HCT116 (cell line): ENCODE measurements at regions not wholly inside any gene's neighbourhood (a gene's known extent, or its start where the extent isn't known, plus 50 kb on each side); places are given as distances from the start of the nearest gene placed in this dataset.

ENCODE experiments used
- ATAC-seq: fragments of 200-7000 bp; cut with Tn5 transposase; 2 replicates; pipeline ENCODE4 v1.9.1; 2020; ENCODE audit warnings: mild to moderate bottlenecking, moderate library complexity
- BruUV-seq: library from RNA; stranded (reverse); fragments of 400-500 nt; replicated peaks from 2 replicates; lab custom pipeline; 2021; lab: Mats Ljungman, UMichigan
- CTCF ChIA-PET: fragments of 300-600 bp; sonication (Branson Sonifier 250); formaldehyde crosslinking; loops from one replicate; lab custom pipeline; 2021; ENCODE audit warnings: antibody characterized with exemption; lab: Charles Lee
- POLR2A ChIA-PET: fragments of 300-600, 350-600 bp; sonication (Branson Sonifier 250); formaldehyde crosslinking; loops from one replicate; lab custom pipeline; 2021; ENCODE audit warnings: antibody characterized with exemption; lab: Charles Lee
- RAD21 ChIA-PET, 2 experiments: fragments of 300-600 bp; sonication (Branson Sonifier 250); formaldehyde crosslinking; loops; one replicate each; lab custom pipeline; 2023; ENCODE audit warnings: low total read pairs in 2 of 2; ENCODE audit not compliant: uncharacterized antibody in 2 of 2, unreplicated experiment in 2 of 2, low non-redundant PET in 1 of 2; lab: Charles Lee
- DNase-seq: peaks from one replicate; pipeline ENCODE4 v3.0.0-alpha.2; 2010; ENCODE audit warnings: low read depth, low spot score
- H2AFZ ChIP-seq: fragments of 200-600 bp; shearing (Covaris generic), sonication (generic); 2 replicates; pipeline ENCODE4 v1.6.1; 2017; ENCODE audit warnings: low read depth, mixed run types, mixed read lengths, antibody characterized with exemption, low read length; ENCODE audit not compliant: poor library complexity, severe bottlenecking
- H3K27ac ChIP-seq: 2 replicates; pipeline ENCODE4 v1.5.1; 2012; ENCODE audit warnings: low read depth, low read length
- H3K27me3 ChIP-seq: fragments of 200-600 bp; sonication (generic); 2 replicates; pipeline ENCODE4 v1.6.1; 2016; ENCODE audit warnings: mixed run types, low read length, mixed read lengths; ENCODE audit not compliant: insufficient read depth
- H3K36me3 ChIP-seq, 2 experiments: fragments of 200-500 bp in 1 of 2; fragments of 200-600 bp in 1 of 2; sonication (Bioruptor generic) in 1 of 2; sonication (generic) in 1 of 2; 2 replicates each; pipeline versions ENCODE4 v1.5.1 to v1.6.1; 2014 to 2016; ENCODE audit warnings: low read length in 2 of 2, inconsistent platforms in 1 of 2, mixed read lengths in 1 of 2, mixed run types in 1 of 2; ENCODE audit not compliant: insufficient read depth in 2 of 2, control insufficient read depth in 1 of 2
- H3K4me1 ChIP-seq, 2 experiments: fragments of 200-600 bp in 1 of 2; sonication (generic) in 1 of 2; 2 replicates each; pipeline versions ENCODE4 v1.5.1 to v1.6.1; 2012 to 2017; ENCODE audit warnings: low read length in 2 of 2, inconsistent platforms in 1 of 2, mild to moderate bottlenecking in 1 of 2, mixed read lengths in 1 of 2, mixed run types in 1 of 2, moderate library complexity in 1 of 2; ENCODE audit not compliant: insufficient read depth in 2 of 2, control insufficient read depth in 1 of 2
- H3K4me2 ChIP-seq: fragments of 200-600 bp; sonication (generic); 2 replicates; pipeline ENCODE4 v1.6.1; 2017; ENCODE audit warnings: mixed run types, low read length, mixed read lengths
- H3K4me3 ChIP-seq, 2 experiments: fragments of 200-600 bp in 1 of 2; sonication (generic) in 1 of 2; replicated peaks in 1 of 2; 2 replicates each; pipeline ENCODE4 v1.5.1; 2011 to 2016; ENCODE audit warnings: low read length in 2 of 2, control low read depth in 1 of 2, low read depth in 1 of 2, mild to moderate bottlenecking in 1 of 2, mixed read lengths in 1 of 2, mixed run types in 1 of 2
- H3K79me2 ChIP-seq: fragments of 200-600 bp; sonication (generic); 2 replicates; pipeline ENCODE4 v1.6.1; 2017; ENCODE audit warnings: mild to moderate bottlenecking, mixed run types, low read length, moderate library complexity, mixed read lengths; ENCODE audit not compliant: insufficient read depth
- H3K9ac ChIP-seq: fragments of 200-600 bp; sonication (generic); 2 replicates; pipeline ENCODE4 v1.6.1; 2016; ENCODE audit warnings: low read length, mixed read lengths
- H3K9me2 ChIP-seq: fragments of 200-600 bp; sonication (generic), shearing (Covaris generic); 2 replicates; pipeline ENCODE4 v1.6.1; 2017; ENCODE audit warnings: mixed run types, mild to moderate bottlenecking, moderate library complexity; ENCODE audit not compliant: insufficient read depth
- H3K9me3 ChIP-seq, 2 experiments: fragments of 200-500 bp in 1 of 2; fragments of 200-600 bp in 1 of 2; sonication (Bioruptor generic) in 1 of 2; sonication (generic) in 1 of 2; 2 replicates each; pipeline ENCODE4 v1.6.1; 2014 to 2017; ENCODE audit warnings: low read length in 2 of 2, mixed read lengths in 2 of 2, inconsistent platforms in 1 of 2, low read depth in 1 of 2, mild to moderate bottlenecking in 1 of 2, mixed run types in 1 of 2, moderate library complexity in 1 of 2; ENCODE audit not compliant: control insufficient read depth in 1 of 2, insufficient read depth in 1 of 2
- H4K20me1 ChIP-seq: fragments of 200-600 bp; sonication (generic), shearing (Covaris generic); 2 replicates; pipeline ENCODE4 v1.6.1; 2017; ENCODE audit warnings: mixed run types, mild to moderate bottlenecking, moderate library complexity; ENCODE audit not compliant: insufficient read depth
- CBX3 ChIP-seq: IDR thresholded peaks from 2 replicates; pipeline ENCODE4 v1.6.1; 2012; ENCODE audit warnings: low read depth
- CEBPB ChIP-seq: IDR thresholded peaks from 2 replicates; pipeline ENCODE4 v1.6.1; 2012; ENCODE audit warnings: low read depth
- EGR1 ChIP-seq: IDR thresholded peaks from 2 replicates; pipeline ENCODE4 v1.6.1; 2012; ENCODE audit warnings: low read depth
- ELF1 ChIP-seq: IDR thresholded peaks from 2 replicates; pipeline ENCODE4 v1.6.1; 2012; ENCODE audit warnings: low read depth, borderline replicate concordance
- EZH2phosphoT487 ChIP-seq: fragments of 200-600 bp; IDR thresholded peaks from 2 replicates; pipeline ENCODE4 v1.6.1; 2018; ENCODE audit warnings: antibody characterized with exemption, borderline replicate concordance
- FOSL1 ChIP-seq: IDR thresholded peaks from 2 replicates; pipeline ENCODE4 v1.6.1; 2012; ENCODE audit warnings: low read depth
- JUND ChIP-seq: IDR thresholded peaks from 2 replicates; pipeline ENCODE4 v1.6.1; 2012
- POLR2A ChIP-seq: IDR thresholded peaks from 2 replicates; pipeline ENCODE4 v1.7.0; 2011; ENCODE audit warnings: borderline replicate concordance; ENCODE audit not compliant: insufficient read depth, insufficient read length; ENCODE audit errors: extremely low read depth
- POLR2AphosphoS5 ChIP-seq: IDR thresholded peaks from 2 replicates; pipeline ENCODE4 v1.6.1; 2011; ENCODE audit warnings: mild to moderate bottlenecking, low read depth, low read length, moderate library complexity
- SP1 ChIP-seq: IDR thresholded peaks from 2 replicates; pipeline ENCODE4 v1.6.1; 2012; ENCODE audit warnings: low read depth
- SRF ChIP-seq: IDR thresholded peaks from 2 replicates; pipeline ENCODE4 v1.6.1; 2012; ENCODE audit warnings: low read depth
- TCF7L2 ChIP-seq: IDR thresholded peaks from 2 replicates; pipeline ENCODE4 v1.7.0; 2011; ENCODE audit warnings: borderline replicate concordance, inconsistent platforms; ENCODE audit not compliant: insufficient read depth, insufficient read length; ENCODE audit errors: extremely low read depth
- ZNF274 ChIP-seq: fragments of 200-500 bp; sonication (Bioruptor generic); IDR thresholded peaks from 2 replicates; pipeline ENCODE4 v1.6.1; 2014; ENCODE audit warnings: mild to moderate bottlenecking, low read depth, low read length, inconsistent platforms
- intact Hi-C: fragments of 100-400 bp; cut with micrococcal nuclease; formaldehyde crosslinking; loops from 2 replicates; pipeline ENCODE4 v1.10.0; 2022
- TF ChIP-seq, protein P1 (sequence below): IDR thresholded peaks from 2 replicates; pipeline ENCODE4 v1.6.1; 2011; ENCODE audit warnings: mild to moderate bottlenecking, low read length, moderate library complexity; ENCODE audit not compliant: insufficient replicate concordance; ENCODE audit errors: extremely low read depth
- TF ChIP-seq, protein P2 (sequence below), 3 experiments: fragments of 200-600 bp in 1 of 3; sonication (generic) in 1 of 3; IDR thresholded peaks in 2 of 3; conservative IDR thresholded peaks in 1 of 3; 2 replicates each; pipeline ENCODE4 v1.5.1; 2012 to 2017; ENCODE audit warnings: low read depth in 2 of 3, low read length in 2 of 3, antibody characterized with exemption in 1 of 3, borderline replicate concordance in 1 of 3, control low read depth in 1 of 3, mild to moderate bottlenecking in 1 of 3, mixed read lengths in 1 of 3, mixed run types in 1 of 3, moderate library complexity in 1 of 3; ENCODE audit not compliant: insufficient read depth in 1 of 3
- TF ChIP-seq, protein P3 (sequence below): IDR thresholded peaks from 2 replicates; pipeline ENCODE4 v1.6.1; 2012
- TF ChIP-seq, protein P4 (sequence below): IDR thresholded peaks from 2 replicates; pipeline ENCODE4 v1.6.1; 2012

DNA sequence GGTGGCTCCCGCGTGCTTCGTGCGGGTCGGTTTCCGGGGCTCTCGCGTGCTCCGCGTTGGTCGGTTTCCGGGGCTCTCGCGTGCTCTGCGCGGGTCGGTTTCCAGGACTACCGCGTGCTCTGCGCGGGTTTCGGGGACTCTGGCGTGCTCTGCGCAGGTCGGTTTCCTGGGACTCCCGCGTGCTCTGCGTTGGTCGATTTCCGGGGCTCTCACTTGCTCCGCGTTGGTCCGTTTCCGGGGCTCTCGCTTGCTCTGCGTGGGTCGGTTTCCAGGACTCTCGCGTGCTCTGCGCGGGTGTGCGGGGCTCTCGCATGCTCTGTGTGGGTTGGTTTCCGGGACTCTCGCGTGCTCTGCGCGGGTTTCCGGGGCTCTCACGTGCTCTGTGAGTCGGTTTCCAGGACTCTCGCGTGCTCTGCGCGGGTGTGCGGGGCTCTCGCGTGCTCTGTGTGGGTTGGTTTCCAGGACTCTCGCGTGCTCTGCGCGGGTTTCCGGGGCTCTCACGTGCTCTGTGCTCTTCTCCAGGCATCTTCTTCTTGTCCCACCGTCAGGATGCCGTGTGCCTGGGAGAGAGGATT is 109.9 kb upstream of the LRPAP1 start:
- Histone ChIP-seq H3K79me2 (no peaks in the 10 kb centered on the region), H3K4me1 (peaks cover 19 to 25% of the 10 kb centered on the region in 2 experiments), H3K27ac (no peak overlapping the region), H3K27me3 (no peaks in the 10 kb centered on the region), H3K9ac (no peak overlapping the region), H4K20me1 (no peaks in the 10 kb centered on the region), H3K9me2 (no peaks in the 10 kb centered on the region), H3K4me3 (no peak overlapping the region), H3K9me3 (no peaks in the 10 kb centered on the region), H3K4me2 (no peak overlapping the region), H2AFZ (no peak overlapping the region), H3K36me3 (no peaks in the 10 kb centered on the region)
- DNase-seq: no peak
- ChIA-PET RAD21 (no interaction called here), POLR2A (no interaction called here), CTCF (no interaction called here)
- no TSS peak for BruUV-seq
- no peak for ATAC-seq
- TF ChIP-seq, protein P1, sequence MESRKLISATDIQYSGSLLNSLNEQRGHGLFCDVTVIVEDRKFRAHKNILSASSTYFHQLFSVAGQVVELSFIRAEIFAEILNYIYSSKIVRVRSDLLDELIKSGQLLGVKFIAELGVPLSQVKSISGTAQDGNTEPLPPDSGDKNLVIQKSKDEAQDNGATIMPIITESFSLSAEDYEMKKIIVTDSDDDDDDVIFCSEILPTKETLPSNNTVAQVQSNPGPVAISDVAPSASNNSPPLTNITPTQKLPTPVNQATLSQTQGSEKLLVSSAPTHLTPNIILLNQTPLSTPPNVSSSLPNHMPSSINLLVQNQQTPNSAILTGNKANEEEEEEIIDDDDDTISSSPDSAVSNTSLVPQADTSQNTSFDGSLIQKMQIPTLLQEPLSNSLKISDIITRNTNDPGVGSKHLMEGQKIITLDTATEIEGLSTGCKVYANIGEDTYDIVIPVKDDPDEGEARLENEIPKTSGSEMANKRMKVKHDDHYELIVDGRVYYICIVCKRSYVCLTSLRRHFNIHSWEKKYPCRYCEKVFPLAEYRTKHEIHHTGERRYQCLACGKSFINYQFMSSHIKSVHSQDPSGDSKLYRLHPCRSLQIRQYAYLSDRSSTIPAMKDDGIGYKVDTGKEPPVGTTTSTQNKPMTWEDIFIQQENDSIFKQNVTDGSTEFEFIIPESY: no peak
- no peak for TF ChIP-seq JUND
- TF ChIP-seq, protein P2, sequence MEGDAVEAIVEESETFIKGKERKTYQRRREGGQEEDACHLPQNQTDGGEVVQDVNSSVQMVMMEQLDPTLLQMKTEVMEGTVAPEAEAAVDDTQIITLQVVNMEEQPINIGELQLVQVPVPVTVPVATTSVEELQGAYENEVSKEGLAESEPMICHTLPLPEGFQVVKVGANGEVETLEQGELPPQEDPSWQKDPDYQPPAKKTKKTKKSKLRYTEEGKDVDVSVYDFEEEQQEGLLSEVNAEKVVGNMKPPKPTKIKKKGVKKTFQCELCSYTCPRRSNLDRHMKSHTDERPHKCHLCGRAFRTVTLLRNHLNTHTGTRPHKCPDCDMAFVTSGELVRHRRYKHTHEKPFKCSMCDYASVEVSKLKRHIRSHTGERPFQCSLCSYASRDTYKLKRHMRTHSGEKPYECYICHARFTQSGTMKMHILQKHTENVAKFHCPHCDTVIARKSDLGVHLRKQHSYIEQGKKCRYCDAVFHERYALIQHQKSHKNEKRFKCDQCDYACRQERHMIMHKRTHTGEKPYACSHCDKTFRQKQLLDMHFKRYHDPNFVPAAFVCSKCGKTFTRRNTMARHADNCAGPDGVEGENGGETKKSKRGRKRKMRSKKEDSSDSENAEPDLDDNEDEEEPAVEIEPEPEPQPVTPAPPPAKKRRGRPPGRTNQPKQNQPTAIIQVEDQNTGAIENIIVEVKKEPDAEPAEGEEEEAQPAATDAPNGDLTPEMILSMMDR (IDR thresholded peaks at IDR 0.05 in 2 of 3, conservative IDR thresholded peaks at IDR 0.05 in 1 of 3; ENCODE audit: borderline replicate concordance in 1 of 3, insufficient read depth in 1 of 3, low read depth in 2 of 3, low read length in 2 of 3): no peak
- TF ChIP-seq TCF7L2: no peak
- TF ChIP-seq, protein P3, sequence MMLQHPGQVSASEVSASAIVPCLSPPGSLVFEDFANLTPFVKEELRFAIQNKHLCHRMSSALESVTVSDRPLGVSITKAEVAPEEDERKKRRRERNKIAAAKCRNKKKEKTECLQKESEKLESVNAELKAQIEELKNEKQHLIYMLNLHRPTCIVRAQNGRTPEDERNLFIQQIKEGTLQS: no peak
- no peak for TF ChIP-seq ELF1
- no peak for TF ChIP-seq SRF
- TF ChIP-seq POLR2AphosphoS5: no peak
- TF ChIP-seq EZH2phosphoT487: no peak
- no peak for TF ChIP-seq CEBPB
- no peak for TF ChIP-seq FOSL1
- no peak for TF ChIP-seq POLR2A
- TF ChIP-seq, protein P4, sequence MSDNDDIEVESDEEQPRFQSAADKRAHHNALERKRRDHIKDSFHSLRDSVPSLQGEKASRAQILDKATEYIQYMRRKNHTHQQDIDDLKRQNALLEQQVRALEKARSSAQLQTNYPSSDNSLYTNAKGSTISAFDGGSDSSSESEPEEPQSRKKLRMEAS: no peak
- TF ChIP-seq CBX3: no peak
- TF ChIP-seq EGR1: no peak
- no peak for TF ChIP-seq SP1
- no peak for TF ChIP-seq ZNF274
- intact Hi-C loops: no loop called here
